ENCODE measurements at regions not wholly inside any gene's neighbourhood (a gene's known extent, or its start where the extent isn't known, plus 50 kb on each side); places are given as distances from the start of the nearest gene placed in this dataset.

GRCh38 chr22:19608003-19608690 is 83.9 kb upstream of the CLDN5 start:
- TF ChIP-seq EP300 (IDR thresholded peaks at IDR 0.05; ENCODE audit: borderline replicate concordance in 1 of 2, low read depth in 2 of 2, low read length in 2 of 2) (no peak), NRF1 (IDR thresholded peaks at IDR 0.05; ENCODE audit: low read depth, low read length) (no peak), EZH2 (IDR thresholded peaks at IDR 0.05; ENCODE audit: low read depth, low read length, severe bottlenecking) (no peak), TCF12 (IDR thresholded peaks at IDR 0.05; ENCODE audit: low read depth, low read length) (no peak)
- TF ChIP-seq, protein P1, sequence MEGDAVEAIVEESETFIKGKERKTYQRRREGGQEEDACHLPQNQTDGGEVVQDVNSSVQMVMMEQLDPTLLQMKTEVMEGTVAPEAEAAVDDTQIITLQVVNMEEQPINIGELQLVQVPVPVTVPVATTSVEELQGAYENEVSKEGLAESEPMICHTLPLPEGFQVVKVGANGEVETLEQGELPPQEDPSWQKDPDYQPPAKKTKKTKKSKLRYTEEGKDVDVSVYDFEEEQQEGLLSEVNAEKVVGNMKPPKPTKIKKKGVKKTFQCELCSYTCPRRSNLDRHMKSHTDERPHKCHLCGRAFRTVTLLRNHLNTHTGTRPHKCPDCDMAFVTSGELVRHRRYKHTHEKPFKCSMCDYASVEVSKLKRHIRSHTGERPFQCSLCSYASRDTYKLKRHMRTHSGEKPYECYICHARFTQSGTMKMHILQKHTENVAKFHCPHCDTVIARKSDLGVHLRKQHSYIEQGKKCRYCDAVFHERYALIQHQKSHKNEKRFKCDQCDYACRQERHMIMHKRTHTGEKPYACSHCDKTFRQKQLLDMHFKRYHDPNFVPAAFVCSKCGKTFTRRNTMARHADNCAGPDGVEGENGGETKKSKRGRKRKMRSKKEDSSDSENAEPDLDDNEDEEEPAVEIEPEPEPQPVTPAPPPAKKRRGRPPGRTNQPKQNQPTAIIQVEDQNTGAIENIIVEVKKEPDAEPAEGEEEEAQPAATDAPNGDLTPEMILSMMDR (IDR thresholded peaks at IDR 0.05; ENCODE audit: control extremely low read depth in 1 of 3, insufficient read depth in 1 of 3, low read depth in 1 of 3, low read length in 3 of 3): no peak

Measured in H1 (cell line).